ENCODE measurements at regions not wholly inside any gene's neighbourhood (a gene's known extent, or its start where the extent isn't known, plus 50 kb on each side); places are given as distances from the start of the nearest gene placed in this dataset.
"Not testable (repeated sequence)": the region's sequence is repeated elsewhere in the genome, so short reads cannot be mapped to it uniquely, and the experiment has no call there.

DNA sequence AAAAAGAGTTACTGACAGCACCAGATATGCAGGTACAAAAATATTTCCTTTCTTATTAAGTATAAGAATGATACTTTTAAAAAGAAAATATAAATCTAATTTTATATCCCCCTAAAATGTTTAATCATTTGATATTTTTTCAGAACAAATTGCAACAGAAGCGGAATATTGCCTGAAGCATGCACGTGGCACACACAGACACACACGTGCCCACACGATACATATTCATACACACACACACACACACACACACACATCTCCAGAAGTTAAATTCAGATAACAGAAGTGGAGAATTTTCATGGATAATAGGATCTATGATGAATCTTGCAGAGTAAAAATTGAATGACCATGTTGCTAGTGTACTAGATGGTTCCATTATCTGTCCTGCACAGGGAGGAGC is 445.2 kb downstream of the GPAT3 start:
- no peak for DNase-seq

DNA sequence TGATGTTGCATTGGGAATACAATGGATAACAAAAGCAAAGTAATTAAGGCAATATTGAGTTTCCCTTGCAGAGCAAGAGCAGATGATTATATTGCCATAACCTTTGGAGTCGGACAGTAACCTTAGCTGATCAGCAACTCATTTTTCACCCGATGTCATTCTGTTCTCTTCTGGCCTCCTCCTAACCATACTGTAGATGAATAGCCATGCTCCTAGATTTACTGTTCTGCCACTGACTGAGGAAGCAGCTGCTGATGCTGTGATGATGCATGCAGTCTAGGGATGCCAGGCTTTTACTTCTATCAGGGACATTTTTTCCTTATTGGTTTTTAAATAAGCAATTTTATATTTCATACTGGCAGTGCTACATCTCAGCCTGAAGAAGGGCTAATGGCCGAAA is 443.9 kb downstream of the GPAT3 start:
- DNase-seq = no peak

DNA sequence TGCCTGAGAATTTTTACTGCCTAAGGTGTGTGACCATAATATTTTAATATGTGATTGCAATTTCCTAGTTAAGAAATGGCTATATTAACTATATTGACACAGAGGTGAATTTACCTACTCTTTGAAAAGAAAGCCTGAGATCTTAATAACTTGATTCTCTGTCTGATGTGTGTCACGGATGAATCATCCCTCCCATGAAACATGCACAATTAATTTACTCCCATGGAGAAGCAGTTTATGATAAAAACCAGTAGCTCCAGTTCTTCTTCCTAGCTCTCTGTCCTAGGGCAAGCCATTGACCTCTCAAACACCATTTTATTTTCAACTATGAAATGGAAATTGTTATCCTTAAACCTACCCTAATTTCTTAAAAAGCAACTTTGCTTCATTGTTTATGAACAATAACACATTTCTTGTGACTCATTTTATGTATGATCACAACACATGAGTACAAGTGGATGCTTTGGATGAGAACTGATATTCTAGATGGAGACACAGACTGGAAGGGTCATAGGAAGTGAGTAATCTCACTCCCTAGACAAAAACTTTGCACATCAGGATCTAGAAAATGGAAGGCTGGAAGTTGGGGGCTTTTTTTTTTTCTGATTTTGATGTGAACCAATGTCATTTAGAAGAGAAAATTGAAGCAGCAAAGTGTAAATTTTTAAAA is 438.3 kb downstream of the GPAT3 start:
- DNase-seq = no peak

DNA sequence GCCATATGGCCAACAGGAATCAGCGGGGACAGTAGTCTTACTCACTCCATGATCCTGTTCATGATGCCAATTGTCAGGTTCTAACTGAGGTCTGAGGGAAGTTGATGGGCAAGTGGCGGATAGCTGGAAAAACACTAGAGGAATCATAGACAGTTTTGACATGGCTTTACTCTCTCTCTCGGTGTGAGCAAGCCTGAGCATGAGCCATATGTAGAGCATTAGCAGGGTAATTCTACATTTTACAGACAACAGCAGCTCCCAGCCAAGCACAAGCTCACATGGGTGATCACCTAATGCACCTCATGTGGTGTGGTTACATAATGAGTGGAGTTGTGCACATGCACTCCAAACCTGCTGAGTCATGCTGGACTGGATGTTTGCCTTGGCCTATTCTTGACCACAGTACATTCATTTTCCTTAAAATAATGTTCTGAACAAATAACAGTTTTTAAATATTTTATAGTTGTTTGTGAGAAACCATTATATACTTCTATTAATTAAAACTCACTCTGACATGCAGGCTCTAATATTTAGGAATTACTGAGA is 429.2 kb downstream of the GPAT3 start:
- peak; percentile 4 for DNase-seq

DNA sequence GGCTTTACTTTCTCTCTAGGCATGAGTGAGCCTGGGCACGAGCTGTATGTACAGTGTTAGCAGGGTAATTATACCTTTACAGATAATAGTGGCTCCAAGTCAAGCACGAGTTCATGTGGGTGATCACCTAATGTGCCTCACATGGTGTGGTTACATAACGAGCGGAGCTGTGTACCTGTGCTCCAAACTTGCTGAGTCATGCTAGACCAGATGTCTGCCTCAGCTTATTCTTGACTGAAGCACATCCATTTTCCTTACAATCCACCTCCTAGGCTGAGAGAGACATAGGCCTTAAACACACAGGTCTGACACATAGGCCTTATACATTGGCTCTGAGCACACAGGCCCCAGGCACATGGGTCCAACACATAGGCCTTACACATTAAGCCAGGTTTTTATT is 426.6 kb downstream of the GPAT3 start:
- no peak for DNase-seq

DNA sequence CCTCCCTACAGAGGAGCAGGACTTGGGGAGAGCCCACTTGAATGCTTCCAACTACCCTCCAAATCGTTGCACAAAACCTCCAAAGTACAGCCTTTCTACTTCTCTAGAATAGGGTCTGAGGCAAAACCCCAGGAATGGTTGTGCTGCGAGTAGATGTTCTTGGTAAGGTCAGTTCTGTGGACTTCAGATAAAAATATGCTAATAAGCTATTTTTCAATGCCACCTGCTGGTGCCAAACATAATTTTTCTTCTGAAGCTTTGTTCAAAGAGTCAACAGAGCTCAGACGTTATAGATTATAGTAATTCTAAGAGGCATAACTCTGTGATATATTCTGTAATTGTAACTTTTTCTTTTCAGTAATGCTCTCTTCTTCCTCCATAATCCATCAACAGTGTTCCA is 425.7 kb downstream of the GPAT3 start:
- DNase-seq = peak; percentile 7

DNA sequence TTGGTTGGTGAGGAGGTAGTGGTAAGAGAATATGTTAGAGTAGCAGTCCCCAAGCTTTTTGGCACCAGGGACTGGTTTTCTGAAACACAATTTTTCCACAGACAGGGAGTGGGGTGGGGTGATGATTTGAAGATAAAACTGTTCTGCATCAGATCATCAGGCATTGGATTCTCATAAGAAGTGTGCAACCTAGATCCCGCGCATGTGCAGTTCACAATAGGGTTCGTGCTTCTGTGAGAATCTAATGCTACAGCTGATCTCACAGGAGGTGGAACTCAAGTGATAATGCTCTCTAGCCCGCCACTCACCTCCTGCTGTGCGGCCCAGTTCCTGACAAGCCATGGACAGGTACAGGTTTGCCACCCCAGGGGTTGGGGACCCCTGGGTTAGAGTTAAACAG is 423.3 kb downstream of the GPAT3 start:
- no peak for DNase-seq

DNA sequence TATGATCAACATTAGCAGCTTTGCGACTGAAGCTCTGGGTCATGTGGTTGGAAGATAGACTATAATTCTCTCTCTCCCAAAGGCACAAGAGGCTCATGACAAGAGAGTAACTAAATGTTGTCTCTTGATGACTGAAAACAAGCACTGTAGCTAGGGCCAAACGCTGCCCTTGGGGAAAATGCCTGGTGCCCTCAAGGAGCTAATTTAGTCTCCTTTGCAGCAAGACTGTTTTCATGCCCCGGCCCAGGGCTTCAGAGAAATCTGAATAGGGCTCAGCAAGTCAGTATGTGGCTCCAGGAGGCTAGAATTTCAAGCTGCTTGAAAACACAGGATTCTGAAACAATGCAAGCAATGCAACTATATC is 411.9 kb downstream of the GPAT3 start:
- DNase-seq = no peak

DNA sequence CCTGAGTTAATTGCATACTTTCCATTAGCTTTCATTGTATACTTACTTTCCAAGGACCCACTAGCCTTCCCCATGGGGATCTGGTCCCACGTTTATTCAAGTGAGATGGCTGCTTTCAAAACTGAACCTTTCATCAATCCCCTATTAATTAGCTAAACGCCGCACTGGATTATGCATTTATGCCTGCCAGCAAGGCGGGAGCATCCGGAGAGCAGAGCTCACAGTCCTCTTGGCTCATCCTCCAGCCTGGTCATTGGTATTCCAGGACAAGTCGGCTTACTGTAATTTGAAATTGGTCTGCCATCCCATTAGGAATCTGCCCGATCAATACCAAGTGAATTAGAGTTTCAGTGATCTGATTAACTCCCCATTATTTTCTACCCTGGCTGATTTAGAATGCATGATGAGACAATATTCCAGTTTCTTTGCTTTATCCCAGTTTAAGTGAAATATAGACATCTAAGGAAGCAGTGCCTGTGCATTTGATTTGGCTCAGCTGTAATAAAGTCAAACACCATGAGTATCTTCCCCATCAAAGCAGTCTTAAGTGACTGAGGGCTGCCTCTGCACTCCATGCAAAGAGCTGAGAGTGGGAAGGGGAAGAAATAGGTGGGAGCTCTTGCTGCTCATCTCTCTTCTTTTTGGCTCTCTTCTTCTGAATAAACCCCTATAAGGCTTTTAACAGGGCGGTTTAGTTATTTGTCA is 411.4 kb downstream of the GPAT3 start:
- DNase-seq = no peak

DNA sequence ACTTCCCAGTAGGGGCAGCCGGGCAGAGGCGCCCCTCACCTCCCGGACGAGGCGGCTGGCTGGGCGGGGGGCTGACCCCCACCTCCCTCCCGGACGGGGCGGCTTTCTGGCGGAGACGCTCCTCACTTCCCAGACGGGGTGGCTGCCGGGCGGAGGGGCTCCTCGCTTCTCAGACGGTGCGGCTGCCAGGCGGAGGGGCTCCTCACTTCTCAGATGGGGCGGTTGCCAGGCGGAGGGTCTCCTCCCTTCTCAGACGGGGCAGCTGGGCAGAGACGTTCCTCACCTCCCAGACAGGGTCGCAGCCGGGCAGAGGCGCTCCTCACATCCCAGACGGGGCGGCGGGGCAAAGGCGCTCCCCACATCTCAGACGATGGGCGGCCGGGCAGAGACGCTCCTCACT is 407.8 kb downstream of the GPAT3 start:
- DNase-seq = not testable (repeated sequence)

DNA sequence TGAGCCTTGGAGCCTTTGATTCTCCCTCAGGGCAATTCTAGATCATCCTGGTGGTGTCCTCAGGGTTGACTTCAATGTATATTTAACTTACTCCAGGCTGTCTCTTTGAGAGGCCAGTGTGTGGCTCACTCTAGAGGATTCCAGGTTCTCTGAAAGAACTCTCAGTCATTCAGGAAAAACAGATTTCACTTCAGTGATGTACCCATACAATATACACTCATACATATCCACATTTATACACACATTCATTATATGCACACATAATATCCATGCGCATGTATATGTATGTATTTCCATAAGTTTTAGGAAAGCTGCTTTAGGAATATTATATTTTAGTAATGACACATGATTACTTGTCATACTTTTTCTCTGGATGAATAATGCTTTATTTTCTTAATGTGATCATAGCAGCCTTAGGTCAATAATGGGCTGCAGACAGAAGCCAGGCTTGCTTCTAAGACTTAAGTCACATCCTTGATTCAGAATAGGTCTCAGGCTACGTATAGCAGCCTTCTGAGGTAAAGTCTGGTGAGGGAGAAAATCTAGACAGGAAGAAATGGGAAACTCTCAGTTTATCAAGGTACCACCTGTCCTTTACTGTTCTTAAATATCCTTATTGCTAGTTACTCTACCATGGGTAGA is 397.0 kb downstream of the GPAT3 start:
- no peak for DNase-seq

DNA sequence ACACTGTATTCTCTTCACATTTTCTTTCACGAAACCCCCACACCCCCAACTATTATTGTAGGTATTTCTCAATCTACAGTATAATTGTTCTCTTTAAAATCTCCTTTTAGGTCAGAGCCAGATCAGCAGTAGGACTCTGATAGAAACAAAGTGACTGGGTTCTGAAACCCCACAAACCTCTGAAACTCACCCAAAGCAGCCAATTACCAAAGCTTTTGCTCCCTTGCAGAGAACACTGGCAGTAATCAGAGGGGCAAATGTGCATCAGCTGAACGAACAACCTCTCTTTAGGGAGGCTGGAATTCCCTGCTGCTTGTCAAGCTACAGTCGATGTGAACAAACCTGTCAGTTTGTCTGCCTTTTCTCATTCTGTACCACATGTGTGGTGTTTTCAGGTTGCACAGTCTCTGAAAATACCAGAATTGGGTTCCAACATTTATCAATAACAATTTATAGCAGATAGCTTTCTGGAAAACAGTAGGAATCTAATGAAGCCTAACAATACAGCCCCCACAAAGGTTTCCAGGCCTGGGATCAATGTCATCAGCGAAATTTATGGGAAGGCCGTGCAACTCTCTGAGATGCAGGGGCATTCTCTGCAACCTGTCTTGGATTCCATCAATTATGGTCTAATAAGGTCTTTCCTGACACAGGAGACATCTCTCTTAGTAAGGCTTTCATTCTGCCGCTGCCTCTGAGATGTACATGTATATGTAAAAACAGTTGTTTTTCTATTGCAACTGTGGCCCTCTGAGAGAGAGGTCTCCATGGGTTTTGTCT is 395.9 kb downstream of the GPAT3 start:
- no peak for DNase-seq

DNA sequence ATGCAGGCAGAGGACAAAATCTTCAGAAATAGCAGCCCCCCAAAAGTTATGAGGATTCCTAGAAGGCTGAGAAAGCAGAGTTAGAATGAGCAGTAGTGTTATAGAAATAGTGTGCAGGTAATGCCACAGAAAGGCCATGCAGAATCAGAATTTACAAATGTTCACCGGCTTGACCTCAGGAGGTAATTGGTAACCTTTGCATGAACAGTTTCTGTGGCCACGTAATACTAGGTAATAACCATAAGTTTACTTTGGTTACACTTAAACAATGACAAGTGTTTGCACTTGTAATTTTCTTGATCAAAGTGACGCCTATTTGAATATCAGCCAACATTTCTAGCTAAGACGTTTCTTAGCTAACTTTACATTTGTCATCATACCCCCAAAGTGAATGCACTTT is 393.6 kb downstream of the GPAT3 start:
- DNase-seq = no peak

DNA sequence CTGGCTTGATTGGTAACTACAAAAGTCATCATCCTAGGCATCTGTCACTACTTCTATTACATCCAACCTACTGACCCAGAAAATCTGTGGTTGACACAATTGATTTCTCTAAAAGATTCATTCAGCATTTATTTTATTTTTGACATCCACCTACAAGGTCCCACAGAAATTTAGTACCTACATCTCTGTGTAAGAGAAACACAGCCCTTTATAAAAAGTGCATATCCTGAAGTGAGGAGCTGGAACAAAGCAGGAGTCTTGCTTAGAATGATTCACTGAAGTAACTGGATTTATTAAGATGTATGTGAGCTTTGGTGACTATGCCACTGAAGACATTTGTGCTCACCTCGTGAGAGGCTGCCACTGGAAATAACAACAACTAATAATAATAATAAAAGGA is 391.0 kb downstream of the GPAT3 start:
- DNase-seq = no peak

DNA sequence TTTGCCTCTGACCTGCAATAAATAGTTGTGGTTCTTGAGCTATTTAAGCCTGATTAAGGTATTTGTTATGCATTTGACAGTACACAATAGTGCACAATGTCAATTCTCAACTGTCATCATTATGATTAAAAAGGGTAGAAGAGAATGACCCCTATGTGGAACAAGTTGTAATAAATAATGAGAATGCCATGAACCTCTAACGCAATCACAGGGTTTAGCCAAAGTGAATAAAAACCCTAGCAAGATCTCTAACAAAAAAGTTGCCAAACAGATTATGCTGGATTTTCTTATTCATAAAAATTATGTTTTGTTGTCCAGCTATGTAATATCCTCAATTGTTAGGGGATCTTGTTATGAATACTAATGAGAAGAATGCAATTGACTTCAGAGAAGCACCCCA is 387.4 kb downstream of the GPAT3 start:
- no peak for DNase-seq

DNA sequence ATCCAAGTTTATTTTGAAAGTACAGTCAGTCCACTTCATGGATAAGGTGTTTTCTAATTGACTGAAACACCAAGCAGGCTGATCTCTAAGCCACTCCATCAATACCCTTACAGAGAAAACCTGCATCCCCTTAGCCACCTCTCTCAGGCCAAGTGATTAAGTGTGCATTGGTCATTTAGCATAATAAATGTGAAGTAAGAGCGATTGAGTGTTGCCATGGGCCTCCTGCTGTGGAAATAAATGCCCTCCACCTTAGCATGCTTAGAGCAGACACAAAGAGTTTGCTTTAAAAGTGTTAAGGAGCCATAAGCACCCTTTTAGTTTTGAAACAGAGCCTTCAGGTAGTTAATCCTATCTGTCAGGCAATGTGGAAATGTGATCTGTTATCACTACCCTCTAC is 386.5 kb downstream of the GPAT3 start:
- DNase-seq = no peak

DNA sequence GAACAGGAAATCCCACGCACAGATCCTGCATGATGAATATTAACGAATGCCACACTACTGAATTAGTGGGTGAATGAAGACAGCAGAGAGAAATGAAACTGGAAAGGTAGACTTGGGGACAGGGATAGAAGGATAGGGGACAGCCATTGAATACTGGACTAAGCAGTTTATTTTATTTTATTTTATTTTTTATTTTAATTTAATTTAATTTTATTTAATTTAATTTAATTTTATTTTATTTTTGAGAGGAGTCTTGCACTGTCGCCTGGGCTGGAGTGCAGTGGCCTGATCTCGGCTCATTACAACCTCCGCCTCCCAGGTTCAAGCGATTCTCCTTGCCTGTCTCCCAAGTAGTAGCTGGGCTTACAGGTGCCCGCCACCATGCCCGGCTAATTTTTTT is 385.2 kb downstream of the GPAT3 start:
- no peak for DNase-seq

DNA sequence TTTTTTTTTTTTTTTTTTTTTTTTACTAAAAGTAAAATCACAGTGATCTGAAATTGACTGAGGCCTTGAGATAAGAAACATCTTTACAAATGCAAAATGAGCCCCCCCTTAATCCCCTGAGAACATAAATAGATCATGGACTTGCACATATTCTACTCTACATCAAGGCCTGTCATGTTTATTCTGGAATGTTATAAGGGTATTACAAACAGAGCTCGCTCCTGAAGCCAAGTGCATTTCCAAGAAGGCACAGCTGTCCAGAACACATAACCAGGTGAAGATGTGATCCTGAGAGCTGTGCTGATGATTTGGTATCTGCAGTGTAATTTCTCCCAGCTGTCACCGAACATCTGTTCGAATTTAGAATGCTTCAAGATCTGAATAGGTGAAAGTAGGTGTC is 384.5 kb downstream of the GPAT3 start:
- no peak for DNase-seq

DNA sequence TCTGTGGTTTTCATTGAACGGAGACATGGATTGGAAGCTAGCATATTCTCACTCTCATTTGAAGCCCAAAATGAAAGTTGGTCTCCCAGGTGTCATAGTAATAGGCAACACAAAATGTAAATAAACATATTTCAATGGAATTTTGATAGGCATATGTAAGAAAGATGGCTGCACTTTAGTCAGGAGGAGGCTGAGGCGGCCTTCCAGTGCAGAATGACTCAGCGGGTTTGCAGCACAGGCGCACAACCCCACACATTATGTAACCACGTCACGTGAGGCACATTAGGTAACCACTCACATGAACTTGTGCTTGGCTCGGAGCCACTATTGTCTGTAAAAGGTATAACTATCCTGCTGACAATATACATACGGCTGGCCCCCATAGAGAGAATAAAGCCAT is 381.7 kb downstream of the GPAT3 start:
- no peak for DNase-seq

DNA sequence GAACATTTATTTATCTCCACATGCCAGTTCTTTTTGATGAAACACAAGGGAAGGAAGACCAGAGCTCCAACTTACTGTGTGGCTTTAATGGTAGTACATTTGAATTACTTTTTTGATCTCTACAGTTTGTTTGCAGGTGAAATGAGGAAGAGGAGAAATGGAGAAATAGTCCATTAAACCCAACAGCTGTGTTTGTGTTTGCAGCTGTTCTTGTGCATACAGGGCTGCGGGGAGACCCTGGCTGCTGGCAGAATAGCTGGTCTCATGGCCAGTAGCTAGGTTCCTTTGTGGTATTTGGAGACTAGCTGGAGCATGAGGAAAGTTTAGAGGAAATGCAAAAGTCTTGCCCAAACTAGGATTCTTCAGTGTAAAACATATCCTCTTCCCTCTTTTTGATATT is 374.8 kb downstream of the GPAT3 start:
- no peak for DNase-seq

DNA sequence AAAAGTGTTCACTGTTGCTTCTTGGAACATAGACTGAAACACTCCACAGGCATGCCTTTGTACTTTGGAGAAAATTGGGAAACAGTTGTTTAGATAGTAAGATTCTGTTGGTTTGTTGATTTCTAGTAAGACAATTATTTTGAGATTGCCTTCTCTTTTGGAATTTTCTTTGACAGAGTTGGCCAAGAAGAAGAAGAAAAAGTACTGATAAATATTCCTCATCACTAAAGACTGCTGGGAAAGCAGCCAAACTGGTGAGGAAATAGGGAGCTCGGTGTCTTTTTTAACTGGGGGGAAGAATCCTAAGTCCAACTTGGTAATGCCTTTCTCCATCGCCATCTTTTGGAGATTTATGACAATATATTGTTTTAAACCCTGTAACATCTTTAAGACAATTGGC is 370.7 kb downstream of the GPAT3 start:
- peak; percentile 20 for DNase-seq

DNA sequence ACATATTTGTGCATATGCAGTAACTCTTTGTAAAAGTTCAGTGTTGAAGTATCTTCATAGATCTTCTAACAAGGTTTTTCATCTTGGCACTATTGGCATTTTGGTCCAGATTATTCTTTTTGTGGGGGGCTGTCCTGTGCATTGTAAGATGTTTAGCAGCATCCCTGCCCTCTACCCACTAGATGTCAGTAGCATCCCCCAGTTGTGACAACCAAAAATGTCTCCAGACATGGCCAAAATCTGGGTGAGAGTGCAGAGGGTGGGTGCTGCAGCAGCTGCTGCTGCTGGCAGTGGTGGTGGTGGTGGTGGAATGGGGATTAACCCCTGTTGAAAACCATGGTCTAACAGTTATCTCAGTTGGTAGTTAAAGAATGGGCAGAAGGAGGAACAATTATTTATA is 370.0 kb downstream of the GPAT3 start:
- no peak for DNase-seq

DNA sequence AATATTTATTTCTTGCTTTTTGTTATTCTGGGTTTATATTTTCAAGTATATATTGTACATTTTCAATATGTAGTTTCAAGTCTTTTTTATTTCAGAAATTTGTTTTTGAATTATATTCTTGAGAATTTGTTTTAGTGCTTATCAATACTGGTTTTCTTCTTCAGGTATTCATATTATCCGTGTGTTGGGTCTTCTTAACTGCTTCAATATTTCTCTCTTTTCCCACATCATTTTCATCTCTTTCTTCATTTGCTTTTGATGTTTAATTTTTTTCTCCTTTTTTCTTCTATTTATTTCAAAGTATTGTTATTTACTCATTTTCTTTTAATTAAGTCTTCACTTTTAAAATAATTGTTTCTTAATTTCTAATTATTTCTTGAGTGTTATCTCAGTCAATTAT is 367.8 kb downstream of the GPAT3 start:
- not testable (repeated sequence) for DNase-seq

DNA sequence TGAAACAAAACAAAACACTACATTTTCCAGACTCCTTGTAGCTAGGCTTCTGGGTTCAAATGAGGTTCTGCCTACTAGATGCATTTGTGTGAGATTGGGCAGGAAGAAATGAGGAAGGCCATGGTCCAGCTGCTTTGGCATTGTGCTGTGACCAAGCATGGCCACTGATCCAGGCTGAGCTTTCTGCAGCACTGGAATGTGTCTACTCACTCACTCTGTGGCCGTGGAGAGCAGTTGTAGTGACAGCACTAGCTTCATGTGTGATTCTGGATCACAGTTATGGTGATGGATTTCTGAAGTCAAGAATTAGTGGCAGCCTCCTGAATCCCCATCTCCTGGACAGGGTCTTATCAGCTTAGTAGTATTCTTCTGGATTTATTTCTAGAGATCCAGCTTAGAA is 358.9 kb downstream of the GPAT3 start:
- DNase-seq = no peak
